DND-41 (cell line): ENCODE measurements at regions not wholly inside any gene's neighbourhood (a gene's known extent, or its start where the extent isn't known, plus 50 kb on each side); places are given as distances from the start of the nearest gene placed in this dataset.

Source experiments
- ATAC-seq: fragments of 200-7000 bp; cut with Tn5 transposase; 3 replicates; pipeline ENCODE4 v1.9.1; 2021; ENCODE audit warnings: low read depth; ENCODE audit not compliant: insufficient read depth
- DNase-seq: peaks from one replicate; pipeline ENCODE4 v3.0.0-alpha.2; 2020
- H2AFZ ChIP-seq: 2 replicates; pipeline ENCODE4 v1.6.0; 2012; ENCODE audit warnings: low read depth, low read length
- H3K27ac ChIP-seq: 2 replicates; pipeline ENCODE4 v1.5.1; 2012; ENCODE audit warnings: low read length, inconsistent platforms
- H3K27me3 ChIP-seq: fragments of 200-600 bp; sonication (generic); 2 replicates; pipeline ENCODE4 v1.6.0; 2012; ENCODE audit warnings: low read length, mild to moderate bottlenecking, inconsistent platforms; ENCODE audit not compliant: insufficient read depth, poor library complexity
- H3K36me3 ChIP-seq: 2 replicates; pipeline ENCODE4 v1.5.1; 2012; ENCODE audit warnings: low read length, inconsistent platforms; ENCODE audit not compliant: insufficient read depth
- H3K4me1 ChIP-seq: 2 replicates; pipeline ENCODE4 v1.5.1; 2012; ENCODE audit warnings: mild to moderate bottlenecking, low read length; ENCODE audit not compliant: insufficient read depth
- H3K4me2 ChIP-seq: 2 replicates; pipeline ENCODE4 v1.6.0; 2012; ENCODE audit warnings: mild to moderate bottlenecking, moderate library complexity, low read length, inconsistent platforms; ENCODE audit not compliant: insufficient read depth
- H3K4me3 ChIP-seq, 2 experiments: fragments of 200-600 bp in 1 of 2; shearing (Covaris generic) in 1 of 2; 2 replicates each; pipeline ENCODE4 v1.5.1; 2012 to 2016; ENCODE audit warnings: inconsistent platforms in 2 of 2, low read length in 2 of 2, mild to moderate bottlenecking in 2 of 2, low read depth in 1 of 2, moderate library complexity in 1 of 2
- H3K79me2 ChIP-seq: 2 replicates; pipeline ENCODE4 v1.6.0; 2012; ENCODE audit warnings: low read length, inconsistent platforms; ENCODE audit not compliant: insufficient read depth
- H3K9ac ChIP-seq: 2 replicates; pipeline ENCODE4 v1.6.0; 2012; ENCODE audit warnings: low read depth, mild to moderate bottlenecking, inconsistent platforms, low read length, moderate library complexity
- H3K9me3 ChIP-seq: 2 replicates; pipeline ENCODE4 v1.5.1; 2012; ENCODE audit warnings: low read length, moderate library complexity, mild to moderate bottlenecking, inconsistent platforms; ENCODE audit not compliant: insufficient read depth, severe bottlenecking
- H4K20me1 ChIP-seq: 2 replicates; pipeline ENCODE4 v1.6.0; 2012; ENCODE audit warnings: low read length; ENCODE audit not compliant: insufficient read depth
- CTCF ChIP-seq: IDR thresholded peaks from 2 replicates; pipeline ENCODE4 v1.5.1; 2012; ENCODE audit warnings: borderline replicate concordance, low read length, moderate library complexity, mild to moderate bottlenecking; ENCODE audit not compliant: poor library complexity, severe bottlenecking; ENCODE audit errors: extremely low read depth
- EZH2 ChIP-seq: IDR thresholded peaks from 3 replicates; pipeline ENCODE4 v1.6.1; 2012; ENCODE audit warnings: borderline replicate concordance, low read depth, mild to moderate bottlenecking, moderate library complexity, low read length, inconsistent platforms; ENCODE audit not compliant: severe bottlenecking

- Histone ChIP-seq H3K79me2 (no peaks in the 10 kb centered on the region), H3K36me3 (no peaks in the 10 kb centered on the region)
- TF ChIP-seq CTCF (no peak), EZH2 (no peak)
These were observed 63.5 kb upstream of the ZMIZ1 start for GRCh38 chr10:79005126-79005810.

GRCh38 chr10:79007018-79007417, 61.7 kb upstream of the ZMIZ1 start:
- ATAC-seq: no peak
- Histone ChIP-seq H3K27me3 (no peaks in the 10 kb centered on the region), H3K4me3 (no peak overlapping the region), H3K4me2 (no peak overlapping the region), H3K79me2 (no peaks in the 10 kb centered on the region), H4K20me1 (no peaks in the 10 kb centered on the region), H2AFZ (no peak overlapping the region), H3K27ac (no peak overlapping the region), H3K4me1 (no peaks in the 10 kb centered on the region), H3K36me3 (no peaks in the 10 kb centered on the region), H3K9me3 (no peaks in the 10 kb centered on the region), H3K9ac (no peak overlapping the region)
- no peak for DNase-seq
- TF ChIP-seq EZH2 (no peak), CTCF (no peak)

More at GRCh38 chr10:79005126-79005810, 63.5 kb upstream of the ZMIZ1 start:
- DNase-seq: no peak
- no peak overlapping the region for H3K27ac ChIP-seq
- no peak for ATAC-seq
- no peak overlapping the region for H3K9ac ChIP-seq
- H2AFZ ChIP-seq: no peak overlapping the region
- no peak overlapping the region for H3K4me3 ChIP-seq
- no peaks in the 10 kb centered on the region for H3K27me3 ChIP-seq
- no peaks in the 10 kb centered on the region for H4K20me1 ChIP-seq
- H3K4me1 ChIP-seq: no peaks in the 10 kb centered on the region
- H3K9me3 ChIP-seq: no peaks in the 10 kb centered on the region
- H3K4me2 ChIP-seq: no peak overlapping the region

- Histone ChIP-seq H3K79me2 (no peaks in the 10 kb centered on the region), H3K27me3 (no peaks in the 10 kb centered on the region), H4K20me1 (no peaks in the 10 kb centered on the region), H3K9me3 (no peaks in the 10 kb centered on the region), H3K4me1 (no peaks in the 10 kb centered on the region), H3K36me3 (no peaks in the 10 kb centered on the region), H3K4me3 (no peak overlapping the region), H3K9ac (no peak overlapping the region), H3K27ac (no peak overlapping the region), H2AFZ (no peak overlapping the region), H3K4me2 (no peak overlapping the region)
- no peak for TF ChIP-seq EZH2
- no peak for TF ChIP-seq CTCF
- DNase-seq (no peak), ATAC-seq (peak; percentile 33; the same call in 2 of the 3 replicates)
These were observed 61.1 kb upstream of the ZMIZ1 start for GRCh38 chr10:79007421-79008319.
